WTC11 (cell line): ENCODE measurements at regions not wholly inside any gene's neighbourhood (a gene's known extent, or its start where the extent isn't known, plus 50 kb on each side); places are given as distances from the start of the nearest gene placed in this dataset.

ENCODE experiments used
- ATAC-seq: fragments of 200-7000 bp; cut with Tn5 transposase; 2 replicates; pipeline ENCODE4 v1.10.0; 2021; ENCODE audit warnings: mild to moderate bottlenecking, moderate library complexity
- CTCF ChIA-PET: fragments of 300-600 bp; sonication (Branson Sonifier 250); formaldehyde crosslinking; loops from one replicate; lab custom pipeline; 2021; ENCODE audit warnings: antibody characterized with exemption; lab: Charles Lee
- POLR2A ChIA-PET: fragments of 350-600 bp; sonication (Branson Sonifier 250); formaldehyde crosslinking; loops from one replicate; lab custom pipeline; 2021; ENCODE audit warnings: antibody characterized with exemption; lab: Charles Lee
- DNase-seq: peaks from one replicate; pipeline ENCODE4 v3.0.0; 2021; ENCODE audit warnings: low spot score
- H3K27ac Mint-ChIP-seq: 2 replicates; pipeline ENCODE4 v1.8.0; 2021; ENCODE audit warnings: mixed read lengths
- H3K27me3 Mint-ChIP-seq: 2 replicates; pipeline ENCODE4 v1.8.0; 2021; ENCODE audit warnings: low read depth, mild to moderate bottlenecking, moderate library complexity, mixed read lengths
- H3K36me3 Mint-ChIP-seq: 2 replicates; pipeline ENCODE4 v1.8.0; 2021; ENCODE audit warnings: mixed read lengths
- H3K4me1 Mint-ChIP-seq: 2 replicates; pipeline ENCODE4 v1.8.0; 2022; ENCODE audit warnings: mixed read lengths
- H3K4me3 Mint-ChIP-seq: 2 replicates; pipeline ENCODE4 v1.8.0; 2021; ENCODE audit warnings: mild to moderate bottlenecking, moderate library complexity, mixed read lengths
- H3K9me3 Mint-ChIP-seq: 2 replicates; pipeline ENCODE4 v1.8.0; 2021; ENCODE audit warnings: mixed read lengths
- CREB1 ChIP-seq: sonication (generic); formaldehyde crosslinking; IDR thresholded peaks from 2 replicates; pipeline ENCODE4 v1.8.0; 2023; ENCODE audit warnings: mild to moderate bottlenecking, missing genetic modification reagents
- CREM ChIP-seq: sonication (generic); formaldehyde crosslinking; IDR thresholded peaks from 2 replicates; pipeline ENCODE4 v1.8.1; 2022; ENCODE audit warnings: mild to moderate bottlenecking, missing genetic modification reagents, moderate library complexity
- E2F4 ChIP-seq: sonication (generic); formaldehyde crosslinking; IDR thresholded peaks from 2 replicates; pipeline ENCODE4 v1.8.1; 2022; ENCODE audit warnings: low read depth, mild to moderate bottlenecking, moderate library complexity, missing genetic modification reagents, borderline replicate concordance
- ERG ChIP-seq: fragments of 250-450 bp; sonication (Bioruptor Pico); IDR thresholded peaks from 2 replicates; pipeline ENCODE4 v1.8.0; 2021; ENCODE audit warnings: mild to moderate bottlenecking
- ESRRA ChIP-seq: sonication (generic); formaldehyde crosslinking; IDR thresholded peaks from 2 replicates; pipeline ENCODE4 v1.8.1; 2022; ENCODE audit warnings: mild to moderate bottlenecking, missing genetic modification reagents, borderline replicate concordance
- FOXJ3 ChIP-seq: sonication (generic); formaldehyde crosslinking; IDR thresholded peaks from 2 replicates; pipeline ENCODE4 v1.9.0; 2021; ENCODE audit warnings: missing genetic modification reagents, mild to moderate bottlenecking, borderline replicate concordance
- JAZF1 ChIP-seq: fragments of 250-450 bp; sonication (Bioruptor Pico); IDR thresholded peaks from 2 replicates; pipeline ENCODE4 v1.9.0; 2021; ENCODE audit warnings: moderate library complexity, mild to moderate bottlenecking, inconsistent platforms
- MYBL2 ChIP-seq: sonication (generic); formaldehyde crosslinking; IDR thresholded peaks from 2 replicates; pipeline ENCODE4 v1.8.1; 2023; ENCODE audit warnings: mild to moderate bottlenecking, moderate library complexity, missing genetic modification reagents
- NR2C2 ChIP-seq: sonication (generic); formaldehyde crosslinking; IDR thresholded peaks from 2 replicates; pipeline ENCODE4 v1.8.0; 2022; ENCODE audit warnings: mild to moderate bottlenecking, missing genetic modification reagents
- PREB ChIP-seq: sonication (generic); formaldehyde crosslinking; IDR thresholded peaks from 2 replicates; pipeline ENCODE4 v1.8.1; 2022; ENCODE audit warnings: mild to moderate bottlenecking, missing genetic modification reagents, moderate library complexity, borderline replicate concordance
- SMAD3 ChIP-seq: sonication (generic); formaldehyde crosslinking; IDR thresholded peaks from 2 replicates; pipeline ENCODE4 v1.8.0; 2022; ENCODE audit warnings: missing genetic modification reagents, mild to moderate bottlenecking, borderline replicate concordance
- USF2 ChIP-seq: sonication (generic); formaldehyde crosslinking; IDR thresholded peaks from 2 replicates; pipeline ENCODE4 v1.8.1; 2023; ENCODE audit warnings: mild to moderate bottlenecking, missing genetic modification reagents, moderate library complexity
- ZBTB21 ChIP-seq: sonication (generic); formaldehyde crosslinking; IDR thresholded peaks from 2 replicates; pipeline ENCODE4 v1.8.1; 2023; ENCODE audit warnings: mild to moderate bottlenecking, missing genetic modification reagents, borderline replicate concordance
- ZMAT4 ChIP-seq: fragments of 250-450 bp; sonication (Bioruptor Pico); IDR thresholded peaks from 2 replicates; pipeline ENCODE4 v1.9.0; 2021; ENCODE audit warnings: mild to moderate bottlenecking
- ZNF232 ChIP-seq: sonication (generic); formaldehyde crosslinking; IDR thresholded peaks from 2 replicates; pipeline ENCODE4 v1.8.0; 2022; ENCODE audit warnings: mild to moderate bottlenecking, missing genetic modification reagents
- ZNF281 ChIP-seq: sonication (generic); formaldehyde crosslinking; IDR thresholded peaks from 2 replicates; pipeline ENCODE4 v1.8.0; 2023; ENCODE audit warnings: mild to moderate bottlenecking, missing genetic modification reagents
- ZNF416 ChIP-seq: fragments of 250-450 bp; sonication (Bioruptor Pico); IDR thresholded peaks from 2 replicates; pipeline ENCODE4 v1.9.0; 2021; ENCODE audit warnings: mild to moderate bottlenecking, inconsistent platforms
- ZNF423 ChIP-seq: fragments of 250-450 bp; sonication (Bioruptor Pico); IDR thresholded peaks from 2 replicates; pipeline ENCODE4 v2.1.2; 2022; ENCODE audit warnings: mild to moderate bottlenecking, moderate library complexity
- ZNF425 ChIP-seq: fragments of 250-450 bp; sonication (Bioruptor Pico); conservative IDR thresholded peaks from 2 replicates; pipeline ENCODE4 v1.9.0; 2021; ENCODE audit warnings: mild to moderate bottlenecking

GRCh38 chr4:189177130-189177529 lies 763.5 kb upstream of the FRG1 start:
- ATAC-seq = no peak; the same call in 1 of the 2 replicates
- CTCF ChIA-PET = interaction anchor here (1.1 to 1.3 kb wide), 2 partner anchors 9 to 11 kb away, joined by 3 to 4 read pairs; no protein-coding TSS in a partner anchor

GRCh38 chr4:189178125-189178746 lies 762.4 kb upstream of the FRG1 start:
- Mint-ChIP-seq H3K4me3 (no peak overlapping the region), H3K4me1 (peaks cover 68% of the 10 kb centered on the region), H3K27ac (peak overlapping the region; percentile 93), H3K36me3 (peaks cover 4% of the 10 kb centered on the region; the same call in 1 of the 2 replicates), H3K27me3 (no peaks in the 10 kb centered on the region), H3K9me3 (peaks cover 8% of the 10 kb centered on the region)
- ChIA-PET CTCF (interaction anchor here (0.8 to 1.3 kb wide), 4 partner anchors 16 to 615 kb away, joined by 3 to 6 read pairs (median 3); no protein-coding TSS in a partner anchor), POLR2A (interaction anchor here (0.8 kb wide), 1 partner anchor 20 kb away, joined by 3 read pairs; no protein-coding TSS in a partner anchor)
- ATAC-seq (peak; percentile 86), DNase-seq (no peak)
- TF ChIP-seq NR2C2 (CRISPR knock-in tag) (no peak), SMAD3 (CRISPR knock-in tag) (no peak), ESRRA (CRISPR knock-in tag) (no peak), ZNF232 (CRISPR knock-in tag) (no peak), CREM (CRISPR knock-in tag) (no peak), ZNF425 (CRISPR knock-in tag) (no peak), ZNF281 (CRISPR knock-in tag) (no peak), ERG (CRISPR knock-in tag) (no peak)

More at GRCh38 chr4:189177130-189177529, 763.5 kb upstream of the FRG1 start:
- peaks cover 4% of the 10 kb centered on the region; the same call in 1 of the 2 replicates for H3K36me3 Mint-ChIP-seq
- peaks cover 8% of the 10 kb centered on the region for H3K9me3 Mint-ChIP-seq
- H3K4me1 Mint-ChIP-seq = peaks cover 72% of the 10 kb centered on the region
- peak overlapping the region; percentile 93 for H3K27ac Mint-ChIP-seq
- H3K4me3 Mint-ChIP-seq = no peak overlapping the region
- TF ChIP-seq FOXJ3 = no peak
- TF ChIP-seq CREM (CRISPR knock-in tag) = no peak
- TF ChIP-seq NR2C2 (CRISPR knock-in tag) = no peak
- TF ChIP-seq ZNF416 (CRISPR knock-in tag) = no peak
- DNase-seq = no peak
- peaks cover 2% of the 10 kb centered on the region for H3K27me3 Mint-ChIP-seq
- POLR2A ChIA-PET = no interaction called here

GRCh38 chr4:189185810-189186432 lies 754.8 kb upstream of the FRG1 start:
- Mint-ChIP-seq H3K9me3 (peaks cover 29% of the 10 kb centered on the region), H3K27ac (peak overlapping the region; percentile 95), H3K27me3 (peaks cover 6% of the 10 kb centered on the region), H3K36me3 (peaks cover 33% of the 10 kb centered on the region), H3K4me1 (peaks cover 41% of the 10 kb centered on the region), H3K4me3 (peak overlapping the region; percentile 29)
- peak; percentile 42 for DNase-seq
- ChIA-PET CTCF (interaction anchor here (0.8 to 1.3 kb wide), 8 partner anchors 9 to 96 kb away, joined by 3 to 6 read pairs (median 4); no protein-coding TSS in a partner anchor), POLR2A (interaction anchor here (1.6 kb wide), 1 partner anchor 24 kb away, joined by 9 read pairs; no protein-coding TSS in a partner anchor)
- peak; percentile 98 for ATAC-seq
- no peak for TF ChIP-seq JAZF1 (CRISPR knock-in tag)
- TF ChIP-seq PREB (CRISPR knock-in tag) = no peak
- no peak for TF ChIP-seq ZBTB21 (CRISPR knock-in tag)
- TF ChIP-seq ZMAT4 (CRISPR knock-in tag) = no peak
- TF ChIP-seq USF2 = peak; percentile 54
- TF ChIP-seq E2F4 = no peak
- no peak for TF ChIP-seq MYBL2
- TF ChIP-seq CREB1 = no peak
- TF ChIP-seq ZNF423 (CRISPR knock-in tag) = no peak
